RCC 7860 (cell line): ENCODE measurements at regions not wholly inside any gene's neighbourhood (a gene's known extent, or its start where the extent isn't known, plus 50 kb on each side); places are given as distances from the start of the nearest gene placed in this dataset.

ENCODE experiments used
- DNase-seq: peaks from one replicate; pipeline ENCODE4 v3.0.0-alpha.2; 2015; ENCODE audit warnings: low spot score
- FAIRE-seq: peaks from 2 replicates; lab custom pipeline; 2012; peaks lifted over from hg19 to GRCh38; lab: Jason Lieb, UNC

- FAIRE-seq (peak; percentile 99), DNase-seq (peak; percentile 92)
Observed at GRCh38 chrY:19167319-19168201, 394.0 kb upstream of the HSFY2 start.

DNA sequence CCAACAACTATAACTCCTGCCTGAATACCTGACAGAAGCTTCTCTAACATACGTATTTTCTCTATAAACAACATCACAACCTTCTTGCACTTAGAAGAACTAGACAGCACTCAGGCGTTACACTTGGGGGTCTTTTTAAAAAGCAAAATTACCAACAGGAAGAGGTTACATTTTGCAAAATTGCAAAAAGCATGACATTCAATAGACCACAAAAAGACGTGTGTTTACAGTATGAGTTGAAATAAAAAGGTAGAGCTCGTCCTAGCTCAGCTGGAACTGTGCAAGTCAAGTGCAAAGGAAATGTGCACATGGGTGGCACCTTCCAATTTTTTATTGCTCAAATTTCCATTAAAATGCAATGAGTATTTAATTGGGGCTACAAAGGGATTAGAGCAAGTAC lies 375.2 kb upstream of the HSFY2 start:
- FAIRE-seq, result no peak

GRCh38 chrY:19146296-19146695 lies 372.8 kb upstream of the HSFY2 start:
- FAIRE-seq (no peak), DNase-seq (no peak)

More for the DNA sequence above, 375.2 kb upstream of the HSFY2 start:
- no peak for DNase-seq

- DNase-seq (no peak), FAIRE-seq (no peak)
Observed at GRCh38 chrY:19142093-19142492, 368.6 kb upstream of the HSFY2 start.

DNA sequence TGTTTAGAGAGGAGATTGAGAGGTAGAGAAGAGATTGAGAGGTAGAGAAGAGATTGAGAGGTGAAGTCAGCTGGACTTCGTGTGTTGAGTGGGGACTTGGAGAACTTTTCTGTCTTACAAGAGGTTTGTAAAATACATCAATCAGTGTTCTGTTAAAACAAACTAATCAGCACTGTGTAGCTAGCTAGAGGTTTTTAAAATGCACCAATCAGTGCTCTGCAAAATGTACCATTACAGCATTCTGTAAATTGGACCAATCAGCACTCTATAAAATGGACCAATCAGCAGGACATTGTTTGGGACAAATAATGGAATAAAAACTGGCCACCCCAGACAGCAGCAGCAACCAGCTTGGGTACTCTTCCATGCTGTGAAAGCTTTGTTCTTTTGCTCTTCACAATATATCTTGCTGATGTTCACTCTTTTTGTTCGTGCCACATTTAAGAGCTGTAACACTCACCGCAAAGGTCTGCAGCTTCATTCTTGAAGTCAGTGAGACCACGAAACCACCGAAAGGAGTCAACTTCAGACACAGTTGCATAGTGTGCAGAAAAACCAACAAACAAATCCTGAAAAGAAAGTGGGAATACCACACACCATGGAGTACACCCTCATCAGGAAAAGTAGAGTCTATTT lies 366.9 kb upstream of the HSFY2 start:
- no peak for FAIRE-seq
- DNase-seq, result no peak

GRCh38 chrY:19134426-19134825 lies 360.9 kb upstream of the HSFY2 start:
- peak; percentile 92 for FAIRE-seq
- DNase-seq, result peak; percentile 73

GRCh38 chrY:19130569-19131358 lies 357.2 kb upstream of the HSFY2 start:
- peak; percentile 7 for DNase-seq
- FAIRE-seq, result peak; percentile 73

DNA sequence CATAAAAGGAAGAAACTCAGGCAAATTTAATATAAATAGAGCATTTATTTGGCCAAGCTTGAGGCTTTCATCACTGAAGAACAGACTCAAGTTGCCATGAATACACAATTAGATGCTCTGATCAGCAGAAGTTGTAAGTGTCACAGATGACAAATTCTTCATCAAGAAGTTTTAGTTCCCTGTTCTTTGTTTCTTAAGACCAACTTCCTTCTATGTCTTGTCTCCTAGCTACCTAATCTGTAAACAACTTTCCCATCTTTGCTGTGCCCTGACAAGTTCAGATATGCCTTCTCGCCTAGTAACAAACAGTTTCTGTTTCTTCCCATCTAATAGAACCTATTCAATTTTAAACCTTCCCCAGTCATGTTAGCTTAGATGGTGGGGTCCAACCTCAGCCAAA lies 353.4 kb upstream of the HSFY2 start:
- FAIRE-seq, result no peak
- DNase-seq, result no peak

DNA sequence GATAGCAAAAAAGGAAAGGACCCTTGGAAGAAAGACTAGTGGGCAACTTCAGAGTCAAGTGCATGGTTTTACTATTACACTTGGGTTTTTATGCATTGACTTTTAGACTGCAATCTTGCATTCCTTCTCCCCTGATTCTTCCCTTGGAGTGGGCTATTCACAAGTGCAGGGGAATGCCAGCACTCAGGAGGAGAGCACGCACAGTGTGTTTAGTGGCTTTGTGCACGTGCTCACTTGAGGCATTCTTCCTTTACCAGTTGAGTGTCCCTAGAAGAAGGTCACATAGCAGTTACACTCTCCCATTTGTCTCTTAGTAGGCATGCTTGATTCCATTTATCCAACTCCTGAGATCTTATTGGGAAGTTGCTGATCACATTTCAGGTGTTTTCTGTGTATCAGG lies 351.1 kb upstream of the HSFY2 start:
- FAIRE-seq, result no peak

GRCh38 chrY:19122450-19122849 lies 348.9 kb upstream of the HSFY2 start:
- FAIRE-seq (no peak), DNase-seq (no peak)

More for the DNA sequence above, 351.1 kb upstream of the HSFY2 start:
- no peak for DNase-seq

- FAIRE-seq (no peak), DNase-seq (no peak)
Observed at GRCh38 chrY:19098349-19098748, 324.8 kb upstream of the HSFY2 start.

DNA sequence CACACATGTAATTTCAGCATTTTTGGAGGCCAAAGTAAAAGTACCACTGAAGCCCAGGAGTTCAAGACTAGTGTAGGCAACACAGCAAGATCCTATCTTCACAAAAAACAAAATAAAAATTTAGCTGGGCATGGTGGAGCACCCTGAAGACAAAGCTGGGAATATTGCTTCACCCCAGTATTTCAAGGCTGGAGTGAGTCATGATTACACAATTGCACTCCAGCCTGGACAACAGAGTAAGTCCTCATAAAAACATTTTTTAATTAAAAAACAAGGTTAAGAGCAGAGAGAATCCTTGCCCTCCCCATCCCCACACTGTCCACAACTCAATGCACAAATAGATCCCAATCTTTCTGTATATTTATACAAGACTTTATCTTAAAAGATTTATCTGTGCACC lies 321.9 kb upstream of the HSFY2 start:
- DNase-seq (no peak), FAIRE-seq (no peak)

- DNase-seq, result no peak
- FAIRE-seq, result no peak
Observed at GRCh38 chrY:19083006-19083405, 309.5 kb upstream of the HSFY2 start.

GRCh38 chrY:19077698-19078113 lies 304.2 kb upstream of the HSFY2 start:
- DNase-seq (no peak), FAIRE-seq (no peak)

DNA sequence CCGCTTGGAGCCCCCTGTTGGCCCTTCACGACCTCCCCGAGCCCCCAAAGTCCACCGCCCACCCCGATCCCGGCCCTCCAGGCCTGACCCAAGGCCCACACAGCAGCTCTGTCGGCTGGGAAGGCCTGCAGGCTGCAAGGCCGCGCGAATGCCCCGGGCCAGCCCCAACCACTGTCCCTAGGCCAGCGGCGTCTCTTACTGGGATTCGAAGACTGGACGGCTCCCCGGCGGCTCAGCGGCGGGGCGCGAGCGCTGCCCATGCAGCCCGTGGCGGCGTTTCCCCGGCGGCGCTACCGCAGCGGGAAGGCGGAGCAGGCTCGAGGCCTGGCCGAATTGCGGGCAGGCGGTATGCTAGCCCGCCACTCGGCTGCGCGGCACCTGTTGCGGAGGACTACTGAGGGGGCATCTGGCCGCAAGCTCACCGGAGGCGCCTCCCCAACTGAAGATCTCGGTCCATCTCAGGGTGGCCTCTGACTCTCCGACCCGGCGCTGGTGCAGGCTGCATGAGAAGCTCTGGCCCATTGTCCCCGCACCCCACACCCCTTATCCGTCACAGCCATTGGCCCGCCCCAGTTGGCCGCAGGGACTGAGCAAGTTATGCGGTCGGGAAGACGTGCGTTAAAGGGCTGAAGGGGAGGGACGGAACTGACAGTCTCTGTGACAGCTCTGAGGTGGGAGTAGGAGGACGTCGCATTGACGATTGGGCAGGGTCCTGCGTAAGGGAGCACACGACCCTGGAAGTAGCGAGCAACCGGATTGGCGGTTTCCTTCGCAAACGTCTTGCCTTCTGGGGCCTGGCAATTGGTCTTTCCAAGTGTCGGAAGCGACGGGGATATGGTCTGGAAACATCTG lies 303.5 kb upstream of the HSFY2 start:
- DNase-seq (no peak), FAIRE-seq (no peak)

GRCh38 chrY:19075471-19076253 lies 302.1 kb upstream of the HSFY2 start:
- DNase-seq (peak; percentile 77), FAIRE-seq (peak; percentile 82)

DNA sequence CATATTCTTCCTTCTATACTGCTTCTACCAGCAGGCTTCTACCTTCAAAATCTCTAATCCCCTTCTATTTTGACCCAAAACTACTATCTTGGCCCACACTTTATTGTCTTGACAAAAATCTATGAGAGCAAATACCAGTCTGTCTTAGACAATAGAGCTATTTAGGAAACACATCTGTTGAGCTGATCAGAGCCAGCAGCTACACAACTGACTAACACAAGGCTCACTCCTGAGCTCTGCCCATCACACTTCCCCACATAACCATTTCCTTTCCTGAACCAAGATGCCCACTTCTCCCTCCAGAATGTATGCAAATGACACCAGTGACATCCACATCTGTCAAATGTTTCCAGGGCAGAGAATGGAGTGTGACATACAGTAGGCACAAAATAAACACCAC lies 293.9 kb upstream of the HSFY2 start:
- no peak for FAIRE-seq
- no peak for DNase-seq

DNA sequence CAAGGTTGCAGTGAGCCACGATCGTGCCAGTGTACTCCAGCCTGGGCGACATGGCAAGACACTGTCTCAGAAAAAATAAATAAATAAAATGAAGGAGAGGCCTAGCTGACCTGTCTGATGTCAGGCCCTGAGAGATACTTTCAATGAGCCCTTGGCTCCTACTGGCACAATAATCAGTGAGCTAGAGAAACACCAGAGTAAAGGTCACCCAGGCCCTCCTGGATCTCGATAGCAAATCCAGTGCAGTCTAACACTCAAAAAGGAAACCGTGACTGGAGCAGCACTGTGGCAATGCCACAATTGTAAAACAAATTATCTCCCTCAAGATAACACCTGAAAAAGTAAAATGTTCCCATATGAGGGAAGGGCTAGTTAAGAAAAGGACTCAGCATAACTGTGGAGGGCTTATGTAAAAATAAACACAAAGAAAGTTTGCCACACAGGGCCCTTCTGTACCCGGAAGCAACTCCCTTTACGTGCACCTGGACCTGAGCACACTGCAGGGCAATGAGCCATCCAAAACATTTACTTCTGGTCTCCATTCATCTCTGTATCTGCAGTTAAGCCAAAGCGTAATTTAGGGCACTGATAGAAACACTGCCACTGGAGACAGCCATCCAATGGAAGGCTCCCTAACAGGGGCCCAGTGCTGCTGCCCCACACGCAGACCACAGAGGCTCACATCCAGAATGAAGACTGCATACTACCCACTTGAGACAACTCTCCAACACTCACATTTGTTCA lies 293.1 kb upstream of the HSFY2 start:
- FAIRE-seq, result no peak
- no peak for DNase-seq

- FAIRE-seq, result peak; percentile 46
- DNase-seq, result peak; percentile 11
Observed at GRCh38 chrY:19065119-19065518, 291.6 kb upstream of the HSFY2 start.
